ENCODE measurements at regions not wholly inside any gene's neighbourhood (a gene's known extent, or its start where the extent isn't known, plus 50 kb on each side); places are given as distances from the start of the nearest gene placed in this dataset.

- DNase-seq (ENCODE audit: low read depth in 2 of 2), result no peak
Observed at GRCh38 chr1:36687312-36687711, 204.6 kb upstream of the CSF3R start.

DNA sequence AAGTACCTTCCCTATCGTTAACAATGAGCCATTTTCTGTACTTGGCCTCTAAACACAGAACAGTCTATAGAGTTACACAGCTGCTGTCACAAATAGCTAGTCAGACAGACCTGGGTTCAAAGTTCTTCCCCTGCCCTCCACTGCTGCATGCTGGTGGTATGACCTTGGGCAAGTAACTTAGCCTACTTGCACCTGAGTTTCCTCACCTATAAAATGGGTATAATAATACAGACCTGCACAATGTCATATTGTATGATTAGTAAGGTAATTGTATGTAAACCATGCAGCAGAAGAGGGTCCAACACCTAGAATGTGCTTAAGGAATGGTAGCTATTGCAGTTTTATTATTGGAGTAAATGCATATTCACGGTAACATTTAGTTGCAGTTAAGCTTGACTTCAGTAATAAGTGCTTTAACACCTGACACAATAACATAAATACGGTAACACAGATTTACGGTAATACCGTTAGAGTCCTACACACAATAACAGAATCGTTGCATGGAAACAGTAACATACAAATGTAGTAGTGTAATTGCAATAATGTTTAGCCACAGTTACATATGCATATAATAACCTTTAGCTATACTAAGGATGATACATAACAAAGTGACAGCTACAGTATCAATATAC is 193.3 kb upstream of the CSF3R start:
- no peak for DNase-seq (ENCODE audit: low read depth in 2 of 2)

GRCh38 chr1:36675106-36675505 is 192.4 kb upstream of the CSF3R start:
- no peak for DNase-seq (ENCODE audit: low read depth in 2 of 2)

DNA sequence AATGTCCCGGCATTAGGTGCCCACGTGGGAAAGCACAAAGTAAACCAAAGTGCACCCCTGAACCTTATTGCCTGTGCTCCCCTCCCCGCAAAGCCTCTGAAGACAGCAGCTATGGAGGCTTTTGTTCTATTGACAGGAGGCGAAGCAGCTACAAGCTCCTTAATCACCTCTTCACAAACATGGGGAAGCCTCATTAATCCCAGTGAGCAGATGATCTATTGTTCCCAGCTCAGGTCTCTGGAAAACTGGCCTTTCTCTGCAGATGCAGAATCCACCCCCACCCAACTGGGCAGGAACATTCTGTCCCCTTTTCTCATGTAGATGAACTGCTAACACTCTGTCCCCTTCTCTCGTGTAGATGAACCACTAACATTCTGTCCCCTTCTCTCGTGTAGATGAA is 190.5 kb upstream of the CSF3R start:
- no peak for DNase-seq (ENCODE audit: low read depth in 2 of 2)

- DNase-seq (ENCODE audit: low read depth in 2 of 2), result no peak
Observed at GRCh38 chr1:36669262-36669661, 186.5 kb upstream of the CSF3R start.

- no peak for DNase-seq (ENCODE audit: low read depth in 2 of 2)
Observed at GRCh38 chr1:36667836-36668235, 185.1 kb upstream of the CSF3R start.

DNA sequence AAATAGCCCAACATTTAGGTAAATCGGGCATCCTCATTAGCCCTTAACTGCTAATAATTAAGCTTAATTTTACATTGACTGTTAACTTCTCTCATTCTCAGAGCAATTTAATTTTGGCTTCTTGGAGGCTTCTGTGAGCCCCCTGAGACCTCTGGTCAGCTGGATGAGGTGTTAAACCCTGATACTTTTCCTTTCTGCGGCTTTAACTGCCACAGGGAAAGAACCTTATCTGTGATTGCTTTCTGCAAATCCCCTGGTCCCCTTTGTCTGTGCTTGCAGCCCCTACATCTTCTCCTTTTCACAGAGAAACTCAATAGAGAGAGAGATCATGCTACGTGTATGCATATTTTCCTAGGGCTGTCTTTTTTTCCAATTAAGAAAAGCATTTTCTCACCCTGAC is 184.5 kb upstream of the CSF3R start:
- no peak for DNase-seq (ENCODE audit: low read depth in 2 of 2)

- no peak for DNase-seq (ENCODE audit: low read depth in 2 of 2)
Observed at GRCh38 chr1:36665478-36666080, 182.9 kb upstream of the CSF3R start.

DNA sequence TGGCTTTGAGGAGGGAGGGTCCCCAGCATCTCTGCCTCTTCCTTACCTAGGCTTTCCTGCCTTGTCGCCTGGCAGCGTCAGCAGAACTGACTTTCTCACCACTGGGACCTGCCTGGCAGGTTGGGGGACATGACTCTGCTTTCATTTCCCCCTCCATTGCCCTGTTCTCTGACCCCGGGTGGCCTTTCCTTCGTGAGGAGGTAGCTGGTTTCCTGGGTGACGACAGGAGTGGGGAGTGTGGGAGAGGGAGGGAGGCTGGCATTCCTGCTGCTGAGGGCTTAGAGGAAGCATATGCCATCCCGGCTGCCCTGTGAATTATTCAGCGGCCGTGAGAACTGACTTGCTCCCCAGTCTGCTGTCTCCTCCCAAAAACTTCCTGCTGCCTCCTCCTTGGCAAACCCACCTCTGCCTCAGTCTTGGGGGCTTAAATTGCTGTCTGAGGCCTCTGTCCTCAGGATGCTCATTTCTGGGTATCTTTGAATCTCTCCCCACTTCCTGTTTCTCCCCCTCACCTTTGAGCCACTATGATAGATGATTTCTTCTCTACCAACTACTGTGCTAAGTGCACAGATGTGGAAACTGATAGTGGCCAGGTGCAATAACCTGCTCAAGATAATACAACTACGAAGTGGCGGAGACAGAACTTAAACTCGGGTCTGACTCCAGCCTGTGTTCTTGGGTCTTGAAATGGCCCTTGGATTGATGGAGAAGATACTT is 182.0 kb upstream of the CSF3R start:
- DNase-seq (ENCODE audit: low read depth in 2 of 2), result no peak

DNA sequence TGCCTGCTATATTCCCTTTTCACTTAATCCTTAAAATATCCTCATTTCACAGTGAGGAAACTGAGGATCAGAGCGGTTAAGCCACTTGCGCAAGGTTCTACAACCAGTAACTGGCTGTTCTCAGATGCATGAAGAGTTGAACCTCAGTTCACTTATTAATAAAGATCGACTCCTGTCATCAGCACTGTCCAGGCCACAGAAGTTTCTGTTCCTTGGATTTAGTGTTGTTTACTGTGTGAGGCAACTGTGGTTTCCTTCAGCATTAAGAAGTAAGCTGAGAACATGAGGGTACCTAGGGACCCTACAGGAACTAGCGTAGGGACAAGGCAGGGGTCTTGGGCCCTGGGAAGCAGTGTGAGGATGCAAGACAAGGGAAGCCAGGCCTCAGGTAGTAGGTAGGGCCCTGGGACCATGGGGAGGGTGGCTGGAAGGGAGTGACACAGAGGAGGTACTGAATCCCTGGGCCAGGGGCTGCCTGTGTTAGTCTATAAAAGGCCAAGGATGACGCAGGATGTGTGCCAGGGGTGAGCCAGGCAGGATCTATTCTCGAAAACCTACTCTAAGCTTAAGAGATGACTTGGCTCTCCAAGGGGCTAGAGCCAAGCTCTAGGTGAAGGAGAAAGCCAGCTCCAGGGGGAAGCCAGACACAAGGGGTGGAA is 181.2 kb upstream of the CSF3R start:
- no peak for DNase-seq (ENCODE audit: low read depth in 2 of 2)

DNA sequence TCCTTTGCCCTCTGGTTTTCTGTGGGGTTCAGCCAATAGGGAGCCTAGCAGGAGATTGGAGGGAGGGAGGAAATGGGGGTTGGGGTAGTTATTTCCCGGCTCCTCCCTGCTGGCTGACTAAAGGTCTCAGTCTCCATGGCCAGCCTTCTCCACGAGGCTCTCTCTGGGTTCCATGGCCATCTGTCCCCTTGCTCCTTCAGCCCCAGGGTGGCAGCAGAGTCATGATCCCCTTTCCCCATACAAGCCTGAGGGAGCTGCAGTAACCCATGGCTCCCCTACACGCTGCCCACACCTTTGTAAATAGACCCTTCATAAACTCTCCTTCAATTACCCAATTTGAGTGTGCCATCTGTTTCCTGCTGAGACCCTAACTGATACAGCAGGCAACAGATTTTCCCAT is 176.1 kb upstream of the CSF3R start:
- no peak for DNase-seq (ENCODE audit: low read depth in 2 of 2)

- no peak for DNase-seq (ENCODE audit: low read depth in 2 of 2)
Observed at GRCh38 chr1:36657826-36658225, 175.1 kb upstream of the CSF3R start.

DNA sequence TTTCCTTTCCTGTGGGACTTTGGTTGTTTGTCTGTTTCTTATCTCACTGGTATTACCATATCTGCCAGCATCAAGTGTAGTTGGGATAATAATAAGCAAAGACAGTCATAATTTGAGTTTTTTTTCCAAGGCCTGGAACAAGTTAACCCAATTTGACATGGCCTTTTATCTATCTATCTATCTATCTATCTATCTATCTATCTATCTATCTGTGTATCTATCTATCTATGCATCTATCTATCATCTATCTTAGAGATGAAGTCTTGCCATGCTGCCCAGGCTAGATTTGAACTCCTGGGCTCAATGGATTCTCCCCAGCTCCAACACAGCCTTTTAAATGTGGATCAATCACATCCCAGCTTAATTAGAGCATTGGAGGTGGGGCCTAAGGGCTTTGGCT is 174.1 kb upstream of the CSF3R start:
- DNase-seq (ENCODE audit: low read depth in 2 of 2), result no peak

GRCh38 chr1:36656271-36656670 is 173.6 kb upstream of the CSF3R start:
- no peak for DNase-seq (ENCODE audit: low read depth in 2 of 2)

GRCh38 chr1:36654586-36654985 is 171.9 kb upstream of the CSF3R start:
- no peak for DNase-seq (ENCODE audit: low read depth in 2 of 2)

DNA sequence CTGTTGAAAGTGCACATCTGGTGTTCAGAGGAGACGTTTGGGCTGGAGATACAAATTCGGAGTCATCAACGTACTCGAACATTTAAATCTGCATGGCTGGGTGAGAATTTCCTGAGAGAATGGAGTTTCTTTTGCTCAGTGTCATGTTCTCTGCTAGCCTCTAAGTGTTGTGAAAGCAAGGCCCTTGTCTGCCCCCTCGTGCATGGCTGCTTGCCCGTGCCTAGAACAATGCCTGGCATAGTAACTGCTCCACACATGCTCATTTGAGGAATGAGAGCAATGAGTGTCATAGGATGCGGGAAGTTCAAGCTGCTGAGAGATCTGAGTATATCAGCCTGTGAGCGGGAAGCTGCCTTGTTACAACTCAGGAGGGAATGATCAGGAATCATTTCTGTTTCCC is 171.1 kb upstream of the CSF3R start:
- no peak for DNase-seq (ENCODE audit: low read depth in 2 of 2)

GRCh38 chr1:36652586-36652985 is 169.9 kb upstream of the CSF3R start:
- no peak for DNase-seq (ENCODE audit: low read depth in 2 of 2)

DNA sequence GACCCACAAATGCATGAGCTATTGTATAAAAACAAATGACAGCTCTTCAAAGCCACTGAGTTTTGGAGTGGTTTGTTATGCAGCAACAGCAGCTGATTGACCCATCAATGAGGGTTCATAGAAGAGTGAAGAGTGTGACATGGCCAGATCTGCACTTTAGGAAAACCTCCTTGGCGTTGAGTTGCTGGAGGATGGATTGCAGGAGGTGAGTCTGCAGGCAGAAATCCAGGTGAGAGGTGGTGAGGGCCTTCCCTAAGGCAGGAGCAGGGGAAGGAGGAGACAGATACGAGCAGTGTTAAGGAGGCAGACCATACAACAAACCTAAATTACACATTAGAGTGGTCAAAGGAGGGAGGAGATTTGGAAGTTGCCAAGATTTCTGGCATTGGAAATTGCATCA is 169.3 kb upstream of the CSF3R start:
- DNase-seq (ENCODE audit: low read depth in 2 of 2), result no peak

GRCh38 chr1:36651176-36651910 is 168.6 kb upstream of the CSF3R start:
- no peak for DNase-seq (ENCODE audit: low read depth in 2 of 2)

DNA sequence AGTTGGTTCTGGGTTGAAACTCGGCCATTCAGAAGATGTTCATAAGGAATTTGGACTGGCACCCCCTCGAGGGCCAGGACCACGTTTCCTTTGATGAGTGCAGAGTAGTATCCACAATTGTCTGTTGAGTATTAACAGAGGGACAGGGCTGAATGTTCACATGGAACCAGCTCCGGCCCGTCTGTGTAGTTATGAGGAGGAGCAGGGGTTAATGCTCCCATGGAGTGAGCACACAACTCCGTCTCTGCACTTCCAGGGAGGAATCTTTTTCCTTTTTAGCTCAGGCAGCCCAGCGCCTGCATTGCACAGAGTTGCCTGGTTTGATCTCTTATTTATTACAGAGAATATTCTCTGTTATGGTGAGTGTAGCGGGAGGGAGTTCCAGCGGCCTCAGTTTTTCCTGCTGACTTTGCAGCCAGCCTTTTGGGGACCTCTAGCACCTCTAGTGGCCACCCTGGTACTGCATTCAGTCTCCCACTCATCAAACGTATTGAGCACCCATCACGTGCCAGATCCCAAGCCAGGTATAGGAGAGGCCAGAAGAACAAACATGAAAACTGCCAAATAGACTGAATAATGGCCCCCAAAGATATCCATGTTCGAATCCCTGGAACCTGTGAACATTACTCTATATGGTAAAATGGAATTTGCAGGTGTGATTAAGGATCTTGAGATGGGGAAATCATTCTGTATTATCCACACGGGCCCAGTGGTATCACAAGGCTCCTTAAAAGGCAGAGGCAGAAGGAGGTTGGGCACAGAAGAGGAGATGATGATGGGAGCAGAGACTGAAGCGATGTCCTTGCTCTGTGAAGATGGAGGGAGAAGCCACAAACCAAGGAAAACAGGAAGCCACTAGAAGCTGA is 167.7 kb upstream of the CSF3R start:
- peak; percentile 45 to 52 for DNase-seq (ENCODE audit: low read depth in 2 of 2)

GRCh38 chr1:36645867-36646266 is 163.2 kb upstream of the CSF3R start:
- DNase-seq (ENCODE audit: low read depth in 2 of 2), result no peak
